C4-2B (cell line): ENCODE measurements at regions not wholly inside any gene's neighbourhood (a gene's known extent, or its start where the extent isn't known, plus 50 kb on each side); places are given as distances from the start of the nearest gene placed in this dataset.

Experiments used
- H3K27ac ChIP-seq: fragments of 450-650 bp; 2 replicates; pipeline ENCODE4 v1.5.1; 2017
- ZFX ChIP-seq: fragments of 450-650 bp; IDR thresholded peaks from 2 replicates; pipeline ENCODE4 v1.6.1; 2017
- TF ChIP-seq, protein P1 (sequence below): fragments of 450-650 bp; conservative IDR thresholded peaks from 2 replicates; pipeline ENCODE4 v1.5.1; 2017; ENCODE audit warnings: mild to moderate bottlenecking

DNA sequence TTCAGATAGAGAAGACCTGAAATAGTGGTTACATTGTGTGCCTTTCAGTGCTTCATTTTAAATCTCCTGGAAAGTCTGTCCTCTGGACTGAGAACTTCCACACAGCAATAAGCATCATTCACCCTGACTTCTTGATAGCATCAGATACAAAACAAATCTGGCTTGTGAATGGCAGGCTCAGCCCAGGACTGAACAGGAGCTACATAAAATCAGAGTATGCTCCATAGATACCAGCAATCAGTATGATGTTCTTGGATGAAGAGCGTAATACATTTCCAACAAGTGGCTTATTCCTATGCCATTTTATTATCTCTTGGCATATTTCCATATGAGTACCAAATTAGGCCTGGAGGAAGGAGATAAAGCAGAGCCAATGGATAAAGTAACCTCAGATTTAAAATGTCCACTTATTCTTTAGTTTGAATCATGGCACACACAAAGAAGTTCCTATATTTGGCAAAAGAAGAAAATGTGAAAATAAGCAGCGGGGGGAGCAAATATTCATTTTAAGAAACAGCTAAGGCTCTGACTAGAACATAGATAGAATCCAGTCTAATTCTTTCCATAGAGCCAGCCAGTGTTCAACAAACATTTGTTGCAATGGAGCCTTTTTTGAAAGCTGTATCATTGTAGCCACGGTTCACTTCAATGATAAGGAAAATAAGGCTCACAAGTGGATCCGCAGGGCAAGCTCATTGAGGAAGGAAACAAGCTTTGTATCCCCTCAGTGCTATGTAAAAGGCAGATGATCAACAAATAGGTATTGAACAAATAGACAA lies 230.8 kb upstream of the CHAC2 start:
- TF ChIP-seq ZFX, result no peak
- TF ChIP-seq, protein P1, sequence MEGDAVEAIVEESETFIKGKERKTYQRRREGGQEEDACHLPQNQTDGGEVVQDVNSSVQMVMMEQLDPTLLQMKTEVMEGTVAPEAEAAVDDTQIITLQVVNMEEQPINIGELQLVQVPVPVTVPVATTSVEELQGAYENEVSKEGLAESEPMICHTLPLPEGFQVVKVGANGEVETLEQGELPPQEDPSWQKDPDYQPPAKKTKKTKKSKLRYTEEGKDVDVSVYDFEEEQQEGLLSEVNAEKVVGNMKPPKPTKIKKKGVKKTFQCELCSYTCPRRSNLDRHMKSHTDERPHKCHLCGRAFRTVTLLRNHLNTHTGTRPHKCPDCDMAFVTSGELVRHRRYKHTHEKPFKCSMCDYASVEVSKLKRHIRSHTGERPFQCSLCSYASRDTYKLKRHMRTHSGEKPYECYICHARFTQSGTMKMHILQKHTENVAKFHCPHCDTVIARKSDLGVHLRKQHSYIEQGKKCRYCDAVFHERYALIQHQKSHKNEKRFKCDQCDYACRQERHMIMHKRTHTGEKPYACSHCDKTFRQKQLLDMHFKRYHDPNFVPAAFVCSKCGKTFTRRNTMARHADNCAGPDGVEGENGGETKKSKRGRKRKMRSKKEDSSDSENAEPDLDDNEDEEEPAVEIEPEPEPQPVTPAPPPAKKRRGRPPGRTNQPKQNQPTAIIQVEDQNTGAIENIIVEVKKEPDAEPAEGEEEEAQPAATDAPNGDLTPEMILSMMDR, result no peak
- no peak overlapping the region for H3K27ac ChIP-seq

DNA sequence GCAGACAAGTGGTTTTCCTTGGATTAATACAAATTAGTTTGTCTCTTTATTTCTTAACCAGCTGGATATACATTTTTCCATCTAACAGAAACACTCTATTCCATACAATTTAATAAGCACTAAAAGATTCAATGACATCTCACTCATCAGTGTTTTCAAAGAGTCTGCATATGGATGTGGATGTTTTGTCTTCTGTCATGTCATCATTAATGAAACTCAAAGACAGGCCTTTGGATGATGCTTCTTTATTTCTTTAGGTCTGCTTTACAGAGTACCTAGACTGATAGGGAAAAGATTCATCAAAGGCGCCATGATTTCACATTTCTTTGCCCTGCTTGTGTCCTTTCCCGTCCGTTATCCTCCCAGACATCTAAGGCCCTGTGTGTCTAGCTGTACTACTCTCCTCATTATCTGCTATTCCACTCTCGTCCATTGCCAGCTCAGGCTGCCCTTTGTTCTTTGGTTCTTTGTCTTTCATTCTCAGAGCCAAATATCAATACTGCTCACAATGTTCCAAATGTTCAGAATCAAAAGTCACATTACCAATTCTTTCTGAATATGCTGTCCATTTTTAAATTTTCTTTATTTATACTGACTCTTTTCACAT lies 232.3 kb upstream of the CHAC2 start:
- TF ChIP-seq ZFX, result no peak
- TF ChIP-seq, protein P1, result no peak
- no peak overlapping the region for H3K27ac ChIP-seq

DNA sequence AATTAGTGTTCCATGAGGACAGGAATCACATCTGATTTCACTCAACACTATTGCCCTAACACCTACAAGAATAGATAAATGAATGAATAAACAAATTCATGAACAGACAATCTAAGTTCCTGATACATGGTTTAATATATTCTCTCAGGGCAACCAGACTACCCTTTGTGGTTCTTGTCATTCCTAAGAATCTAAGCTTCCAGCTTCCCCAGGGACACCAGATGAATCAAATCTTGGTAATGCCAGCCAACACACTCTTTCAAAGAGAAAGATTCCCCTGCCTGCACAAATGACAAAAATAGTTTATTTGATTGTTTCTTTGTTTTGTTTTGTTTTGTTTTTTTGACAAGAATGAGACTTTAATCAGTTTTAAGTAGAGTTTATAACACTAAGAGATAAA lies 237.5 kb upstream of the CHAC2 start:
- TF ChIP-seq, protein P1, result no peak
- TF ChIP-seq ZFX, result no peak
- no peak overlapping the region for H3K27ac ChIP-seq

DNA sequence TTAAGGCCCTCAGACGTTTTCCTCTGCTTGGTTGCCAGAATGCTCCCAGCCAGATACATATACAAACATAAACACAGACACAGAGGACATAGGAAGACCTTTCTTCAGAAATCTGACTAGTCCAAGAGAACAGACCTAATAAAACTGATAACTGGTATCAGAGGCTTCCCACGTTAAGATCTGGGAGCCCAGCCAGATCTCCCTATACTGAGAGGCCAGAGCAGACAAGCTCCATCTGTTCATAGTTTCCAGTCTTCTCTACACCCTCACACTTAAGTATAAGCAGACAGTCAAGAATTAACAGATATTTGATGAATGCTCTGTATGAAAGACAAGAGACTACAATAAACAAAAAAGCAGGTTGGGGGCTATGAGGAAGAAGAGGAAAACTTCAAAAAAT lies 240.5 kb upstream of the CHAC2 start:
- no peak overlapping the region for H3K27ac ChIP-seq
- no peak for TF ChIP-seq ZFX
- TF ChIP-seq, protein P1, result no peak

DNA sequence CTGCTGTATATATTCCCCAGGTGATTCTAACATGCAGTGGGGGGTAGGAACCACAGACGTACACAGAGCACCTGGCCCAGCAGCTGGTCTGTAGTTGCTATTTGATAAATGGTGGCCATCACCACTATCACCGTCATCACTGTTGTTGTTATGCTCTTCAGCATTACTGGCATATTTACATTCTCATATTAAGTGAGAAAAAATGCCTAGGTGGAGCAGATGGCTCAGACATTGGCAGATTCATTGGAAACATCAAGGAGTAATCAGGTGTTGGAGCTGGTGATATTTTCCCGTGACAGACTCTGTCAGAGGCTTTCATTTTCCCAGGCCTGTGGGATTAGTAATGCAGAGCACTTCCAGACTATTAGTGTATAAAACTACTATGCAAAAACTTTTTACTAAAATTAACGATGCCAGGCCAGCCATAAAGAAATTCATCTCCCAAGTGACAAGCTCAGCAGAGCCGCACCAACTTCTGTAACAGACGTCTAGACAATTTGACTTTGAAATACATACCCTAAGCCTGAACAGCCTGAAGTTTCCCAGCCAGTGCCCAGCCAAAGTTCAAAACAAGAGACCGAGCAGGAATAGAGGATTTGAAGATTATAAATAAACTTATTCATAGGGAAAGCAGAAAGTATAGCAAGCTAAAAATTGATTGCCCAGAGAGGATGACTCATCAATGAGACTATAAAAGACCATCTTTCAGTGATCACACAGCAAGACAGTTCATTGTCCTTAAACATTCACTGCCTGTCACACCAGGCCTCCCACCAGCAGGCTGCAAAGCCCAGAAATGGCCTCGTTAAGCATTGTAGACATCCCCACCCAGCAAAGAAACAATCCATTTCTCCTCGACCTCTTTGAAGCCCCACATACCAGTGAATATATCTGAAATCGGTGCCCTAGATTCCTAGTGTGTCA lies 247.4 kb upstream of the CHAC2 start:
- TF ChIP-seq, protein P1, result no peak
- no peak for TF ChIP-seq ZFX
- no peak overlapping the region for H3K27ac ChIP-seq

DNA sequence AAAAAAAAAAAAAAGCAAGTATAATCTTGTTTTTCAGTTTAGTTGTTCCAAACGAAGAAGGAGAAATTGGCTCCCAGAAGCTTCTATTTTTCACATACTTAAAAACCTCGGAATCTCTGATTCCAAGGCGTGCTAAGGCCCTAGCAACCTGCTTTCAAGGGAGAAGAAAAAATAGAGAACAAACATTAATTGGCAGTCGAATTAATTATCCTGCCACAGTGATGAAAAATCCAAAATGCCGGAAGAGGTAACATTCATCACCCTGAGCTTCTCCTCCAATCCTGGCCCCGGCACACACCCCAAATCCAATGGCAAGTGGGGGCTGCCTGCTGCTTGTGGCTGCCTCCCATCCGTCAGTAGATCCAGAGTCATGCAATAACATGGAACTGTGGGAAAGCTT lies 250.2 kb upstream of the CHAC2 start:
- no peak overlapping the region for H3K27ac ChIP-seq
- TF ChIP-seq, protein P1, result no peak
- no peak for TF ChIP-seq ZFX
